Vagina (tissue), 2 donors: ENCODE measurements at regions not wholly inside any gene's neighbourhood (a gene's known extent, or its start where the extent isn't known, plus 50 kb on each side); places are given as distances from the start of the nearest gene placed in this dataset.

Source experiments
- CTCF ChIP-seq, 3 experiments: fragments of 450-650 bp in 2 of 3; fragments of 200-600 bp in 1 of 3; sonication (generic) in 1 of 3; IDR thresholded peaks; one replicate each; pipeline ENCODE4 v1.5.1; 2017 to 2019; ENCODE audit warnings: antibody characterized with exemption in 3 of 3, mild to moderate bottlenecking in 2 of 3, moderate library complexity in 2 of 3
- POLR2A ChIP-seq, 2 donors: fragments of 450-650 bp; IDR thresholded peaks; one replicate each; pipeline ENCODE4 v1.6.1; 2017; ENCODE audit warnings: antibody characterized with exemption in 2 of 2, mild to moderate bottlenecking in 2 of 2, moderate library complexity in 2 of 2
- POLR2AphosphoS5 ChIP-seq, 2 donors: sonication (generic); formaldehyde crosslinking; IDR thresholded peaks; one replicate each; pipeline ENCODE4 v1.9.0; 2017; ENCODE audit warnings: antibody characterized with exemption in 2 of 2, mild to moderate bottlenecking in 2 of 2, low read depth in 1 of 2; ENCODE audit not compliant: insufficient read depth in 1 of 2

DNA sequence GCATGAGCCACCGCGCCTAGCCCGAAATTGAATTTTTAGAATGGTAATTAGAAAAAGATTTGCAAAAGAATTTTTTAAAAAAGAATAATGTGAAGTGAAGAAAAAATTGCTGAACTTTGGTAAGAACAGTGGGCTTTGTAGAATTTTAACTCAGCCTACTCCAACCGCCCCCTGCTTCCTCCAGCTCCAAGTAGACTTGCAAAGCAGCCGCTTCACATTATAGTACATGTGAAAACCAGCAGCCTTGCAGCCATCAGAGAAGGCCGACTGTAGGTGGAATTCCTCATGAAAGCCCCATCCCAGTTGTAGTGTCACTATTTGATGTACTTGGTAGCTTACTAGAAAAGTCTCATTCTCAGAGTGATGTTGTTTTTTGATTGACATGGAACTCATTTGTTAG, 835.6 kb downstream of the TBC1D32 start:
- TF ChIP-seq POLR2A (IDR thresholded peaks at IDR 0.05) (no peak), CTCF (IDR thresholded peaks at IDR 0.05) (no peak), POLR2AphosphoS5 (IDR thresholded peaks at IDR 0.05; ENCODE audit: insufficient read depth in 1 of 2, low read depth in 1 of 2) (no peak)
